ENCODE measurements at regions not wholly inside any gene's neighbourhood (a gene's known extent, or its start where the extent isn't known, plus 50 kb on each side); places are given as distances from the start of the nearest gene placed in this dataset.
"Not testable (repeated sequence)": the region's sequence is repeated elsewhere in the genome, so short reads cannot be mapped to it uniquely, and the experiment has no call there.

DNA sequence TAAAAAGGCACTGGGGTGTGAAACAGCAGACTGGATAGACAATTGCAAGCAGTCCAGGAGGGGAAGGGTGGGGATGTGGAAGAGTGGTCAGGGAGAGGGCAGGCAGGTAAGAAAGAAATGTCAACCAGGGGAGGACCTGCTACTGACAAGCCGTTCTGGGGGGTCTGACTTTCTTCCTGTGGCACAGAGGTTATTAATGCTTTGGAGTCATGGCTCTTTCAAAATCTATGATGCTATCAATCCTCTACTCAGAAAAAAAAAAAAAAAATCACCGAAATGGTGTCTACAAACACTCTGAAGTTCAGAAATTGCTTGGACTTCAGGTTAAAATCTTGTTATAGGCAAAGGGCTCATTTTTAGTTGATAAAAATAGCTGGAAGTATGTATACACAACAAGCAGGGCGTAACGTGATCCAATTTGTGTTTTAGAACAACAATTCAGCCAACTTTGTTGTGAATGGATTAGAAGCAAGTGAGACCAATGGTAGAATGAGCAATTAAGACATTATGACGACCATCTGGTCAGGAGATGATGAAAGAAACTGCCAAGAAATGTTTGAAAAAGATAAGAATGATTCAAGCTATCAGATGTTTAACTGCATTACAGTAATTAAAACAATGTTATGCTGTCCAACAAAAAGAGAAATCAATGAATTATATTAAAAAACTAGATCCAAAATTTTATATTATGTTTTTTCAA lies 255.2 kb downstream of the DEPDC1B start:
- no peak for TF ChIP-seq JUND (IDR thresholded peaks at IDR 0.05; ENCODE audit: low read depth)

GRCh38 chr5:60439552-60439951 lies 260.4 kb downstream of the DEPDC1B start:
- no peak for TF ChIP-seq JUND (IDR thresholded peaks at IDR 0.05; ENCODE audit: low read depth)
- no peak for DNase-seq (ENCODE audit: low read depth in 1 of 2, low spot score in 1 of 2)
- in situ Hi-C loops (cut with HindIII; ENCODE audit: low pct_unique_long_range_greater_than_20kb, low sequenced_read_pairs), result no loop called here

More for the DNA sequence above, 255.2 kb downstream of the DEPDC1B start:
- in situ Hi-C loops (cut with HindIII; ENCODE audit: low pct_unique_long_range_greater_than_20kb, low sequenced_read_pairs), result no loop called here
- no peak for DNase-seq (ENCODE audit: low read depth in 1 of 2, low spot score in 1 of 2)

DNA sequence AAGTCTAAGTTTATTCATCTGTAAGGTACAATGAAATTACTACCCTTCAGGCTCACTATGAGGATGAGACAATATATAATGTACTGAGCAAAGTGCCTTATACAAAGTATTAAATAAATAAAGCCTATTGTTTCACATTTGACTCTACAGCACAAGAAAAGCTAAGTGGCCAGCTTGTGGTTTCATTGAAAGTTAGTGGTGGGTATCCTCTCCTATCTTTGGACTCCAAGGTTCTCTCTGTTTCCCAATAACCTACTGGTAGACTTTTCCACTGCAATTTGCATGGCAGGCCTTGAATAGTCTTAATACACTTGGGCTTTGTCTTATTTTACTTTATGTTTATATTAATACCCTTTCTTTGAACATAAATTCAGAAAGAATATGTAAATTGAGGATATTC lies 262.7 kb downstream of the DEPDC1B start:
- no peak for DNase-seq (ENCODE audit: low read depth in 1 of 2, low spot score in 1 of 2)
- in situ Hi-C loops (cut with HindIII; ENCODE audit: low pct_unique_long_range_greater_than_20kb, low sequenced_read_pairs), result no loop called here
- TF ChIP-seq JUND (IDR thresholded peaks at IDR 0.05; ENCODE audit: low read depth), result no peak

DNA sequence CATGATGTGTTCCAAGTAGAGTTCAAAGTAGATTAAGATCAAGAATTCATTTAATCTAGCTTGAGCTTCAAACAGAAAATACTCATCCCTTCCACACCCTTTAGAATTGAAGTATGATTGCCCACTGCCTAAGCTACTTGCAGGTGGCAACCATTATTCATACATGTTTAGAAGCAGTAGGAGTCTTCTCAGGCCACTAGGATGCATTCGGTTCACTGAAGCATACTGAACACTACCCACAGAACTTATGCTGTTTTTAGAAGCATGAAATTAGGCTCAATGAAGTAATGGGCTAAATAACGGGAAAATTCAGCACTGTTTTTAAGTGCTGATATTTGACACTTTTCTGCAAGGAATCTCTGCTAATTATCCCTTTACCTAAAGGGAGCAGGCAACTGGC lies 263.4 kb downstream of the DEPDC1B start:
- TF ChIP-seq JUND (IDR thresholded peaks at IDR 0.05; ENCODE audit: low read depth), result no peak
- in situ Hi-C loops (cut with HindIII; ENCODE audit: low pct_unique_long_range_greater_than_20kb, low sequenced_read_pairs), result no loop called here
- no peak for DNase-seq (ENCODE audit: low read depth in 1 of 2, low spot score in 1 of 2)

- no peak for TF ChIP-seq JUND (IDR thresholded peaks at IDR 0.05; ENCODE audit: low read depth)
- in situ Hi-C loops (cut with HindIII; ENCODE audit: low pct_unique_long_range_greater_than_20kb, low sequenced_read_pairs), result no loop called here
- no peak for DNase-seq (ENCODE audit: low read depth in 1 of 2, low spot score in 1 of 2)
These were observed 264.2 kb downstream of the DEPDC1B start for GRCh38 chr5:60435808-60436207.

GRCh38 chr5:60426189-60426588 lies 273.8 kb downstream of the DEPDC1B start:
- in situ Hi-C loops (cut with HindIII; ENCODE audit: low pct_unique_long_range_greater_than_20kb, low sequenced_read_pairs); DNase-seq (ENCODE audit: low read depth in 1 of 2, low spot score in 1 of 2): not testable (repeated sequence)

DNA sequence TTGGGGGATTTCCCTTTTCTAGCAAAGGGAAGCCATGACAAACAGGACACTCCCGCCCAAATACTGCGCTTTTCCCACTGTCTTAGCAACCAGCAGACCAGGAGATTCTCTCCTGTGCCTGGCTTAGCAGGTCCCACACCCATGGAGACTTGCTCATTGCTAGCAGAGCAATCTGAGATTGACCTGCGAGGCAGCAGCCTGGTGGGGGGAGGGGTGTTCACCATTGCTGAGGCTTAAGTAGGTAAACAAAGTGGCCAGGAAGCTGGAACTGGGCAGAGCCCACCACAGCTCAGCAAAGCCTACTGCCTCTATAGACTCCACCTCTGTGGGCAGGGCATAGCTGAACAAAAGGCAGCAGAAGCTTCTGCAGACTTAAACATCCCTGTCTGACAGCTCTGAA lies 279.2 kb downstream of the DEPDC1B start:
- in situ Hi-C loops (cut with HindIII; ENCODE audit: low pct_unique_long_range_greater_than_20kb, low sequenced_read_pairs); DNase-seq (ENCODE audit: low read depth in 1 of 2, low spot score in 1 of 2): not testable (repeated sequence)

GRCh38 chr5:60417500-60418181 lies 282.3 kb downstream of the DEPDC1B start:
- in situ Hi-C loops (cut with HindIII; ENCODE audit: low pct_unique_long_range_greater_than_20kb, low sequenced_read_pairs), result no loop called here
- DNase-seq (ENCODE audit: low read depth in 1 of 2, low spot score in 1 of 2), result no peak

DNA sequence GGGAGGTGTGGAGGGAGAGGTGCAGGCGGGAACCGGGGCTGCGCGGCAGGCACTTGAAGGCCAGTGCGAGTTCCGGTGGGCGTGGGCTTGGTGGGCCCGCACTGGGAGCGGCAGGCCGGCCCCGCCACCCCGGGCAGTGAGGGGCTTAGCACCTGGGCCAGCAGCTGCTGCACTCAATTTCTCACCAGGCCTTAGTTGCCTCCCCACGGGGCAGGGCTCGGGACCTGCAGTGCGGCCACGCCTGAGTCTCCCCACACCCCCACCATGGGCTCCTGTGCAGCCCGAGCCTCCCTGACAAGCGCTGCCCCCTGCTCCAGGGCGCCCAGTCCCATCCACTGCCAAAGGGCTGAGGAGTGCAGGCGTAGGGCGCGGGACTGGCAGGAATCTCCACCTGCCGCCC lies 284.5 kb downstream of the DEPDC1B start:
- in situ Hi-C loops (cut with HindIII; ENCODE audit: low pct_unique_long_range_greater_than_20kb, low sequenced_read_pairs), result no loop called here
- TF ChIP-seq JUND (IDR thresholded peaks at IDR 0.05; ENCODE audit: low read depth), result no peak

More at GRCh38 chr5:60417500-60418181, 282.3 kb downstream of the DEPDC1B start:
- TF ChIP-seq JUND (IDR thresholded peaks at IDR 0.05; ENCODE audit: low read depth), result no peak

GRCh38 chr5:60410427-60410826 lies 289.5 kb downstream of the DEPDC1B start:
- no peak for TF ChIP-seq JUND (IDR thresholded peaks at IDR 0.05; ENCODE audit: low read depth)
- no peak for DNase-seq (ENCODE audit: low read depth in 1 of 2, low spot score in 1 of 2)
- in situ Hi-C loops (cut with HindIII; ENCODE audit: low pct_unique_long_range_greater_than_20kb, low sequenced_read_pairs), result no loop called here

More for the DNA sequence above, 284.5 kb downstream of the DEPDC1B start:
- no peak for DNase-seq (ENCODE audit: low read depth in 1 of 2, low spot score in 1 of 2)

DNA sequence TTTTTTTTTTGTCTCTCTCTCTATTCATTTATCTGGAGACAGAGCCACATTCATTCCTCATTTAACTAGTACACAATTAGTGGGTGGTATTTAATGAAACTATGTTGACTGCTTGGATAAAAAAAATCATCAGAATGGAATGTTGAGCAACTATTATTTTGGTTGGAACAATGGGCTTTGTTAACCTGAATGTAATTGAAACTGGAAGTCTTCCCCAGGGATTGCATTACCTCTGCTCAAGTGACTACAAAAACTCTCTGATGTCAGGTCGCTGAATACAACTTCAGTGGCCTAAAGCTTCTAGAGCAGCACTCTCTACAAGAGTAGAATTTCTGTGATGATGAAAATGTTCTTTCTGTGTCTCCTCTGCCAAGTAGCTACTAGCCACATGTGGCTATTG lies 295.8 kb downstream of the DEPDC1B start:
- TF ChIP-seq JUND (IDR thresholded peaks at IDR 0.05; ENCODE audit: low read depth), result no peak
- in situ Hi-C loops (cut with HindIII; ENCODE audit: low pct_unique_long_range_greater_than_20kb, low sequenced_read_pairs), result no loop called here
- no peak for DNase-seq (ENCODE audit: low read depth in 1 of 2, low spot score in 1 of 2)

DNA sequence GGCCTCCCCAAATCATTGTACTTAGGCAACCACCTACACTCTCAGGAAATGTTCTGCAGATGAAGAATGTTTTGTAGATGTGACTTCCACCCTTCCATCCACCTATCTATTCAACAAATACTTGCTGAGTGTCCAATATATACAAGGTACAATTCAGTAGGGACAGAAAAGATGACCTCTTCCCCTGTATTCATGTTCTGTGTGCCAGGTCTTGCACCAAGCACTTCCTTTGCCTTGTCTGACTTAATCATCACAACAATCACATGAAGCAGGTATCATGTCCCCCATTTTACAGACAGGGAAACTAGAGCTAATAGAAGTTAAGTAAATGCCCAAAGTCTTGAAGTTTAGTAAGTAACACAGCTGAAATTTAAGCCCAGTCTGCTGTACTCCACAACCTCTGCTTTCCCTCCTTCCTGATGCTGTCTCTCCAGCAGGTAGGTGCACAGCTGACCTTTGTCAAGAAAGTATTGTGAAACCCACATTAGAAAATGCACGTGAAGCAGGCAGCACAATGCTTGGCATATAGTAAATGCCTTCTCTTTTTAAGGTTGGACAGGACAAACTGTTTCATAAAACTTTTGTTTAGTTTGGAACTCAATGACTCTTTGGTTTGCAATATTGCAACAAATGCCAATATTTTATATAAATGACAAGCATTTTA lies 296.5 kb downstream of the DEPDC1B start:
- in situ Hi-C loops (cut with HindIII; ENCODE audit: low pct_unique_long_range_greater_than_20kb, low sequenced_read_pairs), result no loop called here
- TF ChIP-seq JUND (IDR thresholded peaks at IDR 0.05; ENCODE audit: low read depth), result no peak
- DNase-seq (ENCODE audit: low read depth in 1 of 2, low spot score in 1 of 2), result no peak

GRCh38 chr5:60402161-60402785 lies 297.7 kb downstream of the DEPDC1B start:
- TF ChIP-seq JUND (IDR thresholded peaks at IDR 0.05; ENCODE audit: low read depth), result no peak
- no peak for DNase-seq (ENCODE audit: low read depth in 1 of 2, low spot score in 1 of 2)
- in situ Hi-C loops (cut with HindIII; ENCODE audit: low pct_unique_long_range_greater_than_20kb, low sequenced_read_pairs), result no loop called here

All from T47D (cell line).